NOMO-1 (cell line): ENCODE measurements at regions not wholly inside any gene's neighbourhood (a gene's known extent, or its start where the extent isn't known, plus 50 kb on each side); places are given as distances from the start of the nearest gene placed in this dataset.

Source experiments
- DNase-seq, 2 experiments: peaks; one replicate each; lab custom pipeline; 2025; ENCODE audit not compliant: unreplicated experiment in 2 of 2; lab: John Stamatoyannopoulos, UW

- no peak for DNase-seq
These were observed 244.8 kb downstream of the BAMBI start for GRCh38 chr10:28922127-28922526.

GRCh38 chr10:28922861-28923260, 245.5 kb downstream of the BAMBI start:
- no peak for DNase-seq

GRCh38 chr10:28924717-28925116, 247.4 kb downstream of the BAMBI start:
- no peak for DNase-seq

- DNase-seq, result no peak
These were observed 247.9 kb downstream of the BAMBI start for GRCh38 chr10:28925121-28925663.

GRCh38 chr10:28926932-28927331, 249.6 kb downstream of the BAMBI start:
- DNase-seq, result no peak

- DNase-seq, result no peak
These were observed 251.2 kb downstream of the BAMBI start for GRCh38 chr10:28928484-28928883.

GRCh38 chr10:28929942-28930341, 252.6 kb downstream of the BAMBI start:
- DNase-seq, result no peak

GRCh38 chr10:28930514-28931495, 253.5 kb downstream of the BAMBI start:
- no peak for DNase-seq

GRCh38 chr10:28935061-28935460, 257.7 kb downstream of the BAMBI start:
- no peak for DNase-seq

- no peak for DNase-seq
These were observed 260.6 kb downstream of the BAMBI start for GRCh38 chr10:28937959-28938358.

- no peak for DNase-seq
These were observed 261.4 kb downstream of the BAMBI start for GRCh38 chr10:28938745-28939144.

GRCh38 chr10:28939281-28940157, 262.2 kb downstream of the BAMBI start:
- DNase-seq, result peak in 1 of 2 experiments; percentile 18

- no peak for DNase-seq
These were observed 263.0 kb downstream of the BAMBI start for GRCh38 chr10:28940158-28940888.

- DNase-seq, result no peak
These were observed 264.7 kb downstream of the BAMBI start for GRCh38 chr10:28942012-28942411.

- DNase-seq, result no peak
These were observed 268.6 kb downstream of the BAMBI start for GRCh38 chr10:28945959-28946358.

GRCh38 chr10:28946479-28946878, 269.2 kb downstream of the BAMBI start:
- no peak for DNase-seq

- DNase-seq, result no peak
These were observed 269.9 kb downstream of the BAMBI start for GRCh38 chr10:28947171-28947570.

GRCh38 chr10:28948046-28948445, 270.7 kb downstream of the BAMBI start:
- DNase-seq, result no peak

GRCh38 chr10:28949005-28950004, 272.0 kb downstream of the BAMBI start:
- no peak for DNase-seq
